Natural killer cell (primary cell): ENCODE measurements at regions not wholly inside any gene's neighbourhood (a gene's known extent, or its start where the extent isn't known, plus 50 kb on each side); places are given as distances from the start of the nearest gene placed in this dataset.

Experiments
- ATAC-seq, 3 donors: fragments of 150-1000 bp in 2 of 3; fragments of 200-7000 bp in 1 of 3; cut with Tn5 transposase; 1 replicate in 1 of 3; 2 replicates in 2 of 3; pipeline ENCODE4 v1.10.0; 2021; ENCODE audit warnings: mild to moderate bottlenecking in 2 of 3, moderate library complexity in 2 of 3
- DNase-seq, 2 donors: peaks; one replicate each; pipeline versions ENCODE4 v3.0.0 to v3.0.0-alpha.2; 2013 to 2021; ENCODE audit warnings: mixed read lengths in 1 of 2
- H3K27ac ChIP-seq: one replicate; pipeline ENCODE4 v1.5.1; 2013; ENCODE audit warnings: mild to moderate bottlenecking, low read length
- H3K27me3 ChIP-seq: one replicate; pipeline ENCODE4 v1.6.1; 2013; ENCODE audit warnings: low read length; ENCODE audit not compliant: control insufficient read depth, insufficient read depth
- H3K36me3 ChIP-seq: one replicate; pipeline ENCODE4 v1.6.1; 2013; ENCODE audit warnings: low read length; ENCODE audit not compliant: control insufficient read depth, insufficient read depth
- H3K4me1 ChIP-seq: one replicate; pipeline ENCODE4 v1.6.1; 2013; ENCODE audit warnings: low read length; ENCODE audit not compliant: control insufficient read depth, insufficient read depth
- H3K4me3 ChIP-seq: one replicate; pipeline ENCODE4 v1.5.1; 2013; ENCODE audit warnings: low read length
- H3K9me3 ChIP-seq: one replicate; pipeline ENCODE4 v1.6.1; 2013; ENCODE audit warnings: low read length; ENCODE audit not compliant: control insufficient read depth, insufficient read depth
- H3K27ac Mint-ChIP-seq, 2 donors: one replicate each; pipeline ENCODE4 v1.8.0; 2022; ENCODE audit warnings: mild to moderate bottlenecking in 2 of 2, mixed read lengths in 2 of 2, moderate library complexity in 1 of 2
- H3K27me3 Mint-ChIP-seq, 2 donors: one replicate each; pipeline ENCODE4 v1.8.0; 2022; ENCODE audit warnings: low read depth in 2 of 2, mixed read lengths in 2 of 2
- H3K36me3 Mint-ChIP-seq: one replicate; pipeline ENCODE4 v1.8.0; 2022; ENCODE audit warnings: mixed read lengths
- H3K4me1 Mint-ChIP-seq, 2 donors: one replicate each; pipeline ENCODE4 v1.8.0; 2022; ENCODE audit warnings: mixed read lengths in 2 of 2
- H3K4me3 Mint-ChIP-seq: one replicate; pipeline ENCODE4 v1.8.0; 2022; ENCODE audit warnings: mild to moderate bottlenecking, moderate library complexity, mixed read lengths
- H3K9me3 Mint-ChIP-seq, 2 donors: one replicate each; pipeline ENCODE4 v1.8.0; 2022; ENCODE audit warnings: mixed read lengths in 2 of 2
- CTCF ChIP-seq: fragments of 200-600 bp; IDR thresholded peaks from one replicate; pipeline ENCODE4 v1.8.0; 2022; ENCODE audit warnings: antibody characterized with exemption
- WGBS: methylation state at CpG from one replicate; pipeline ENCODE4 v1.1.7; 2013; ENCODE audit warnings: missing lambda C conversion rate; ENCODE audit not compliant: insufficient coverage; 5-methylcytosine and 5-hydroxymethylcytosine counted together
- intact Hi-C: fragments of 100-400 bp; cut with micrococcal nuclease; formaldehyde crosslinking; loops from one replicate; pipeline ENCODE4 v1.14.2; 2022

GRCh38 chr7:36040679-36041078 lies 112.4 kb upstream of the EEPD1 start:
- H3K4me1 ChIP-seq, result no peaks in the 10 kb centered on the region
- no peak overlapping the region for H3K4me3 ChIP-seq
- no peaks in the 10 kb centered on the region for H3K9me3 ChIP-seq
- DNase-seq, result no peak
- no peak overlapping the region for H3K27ac ChIP-seq
- WGBS, result 92% methylated on average over 3 of the region's 3 CpGs
- no peak overlapping the region for H3K4me3 Mint-ChIP-seq
- no peak overlapping the region for H3K27ac Mint-ChIP-seq
- no peaks in the 10 kb centered on the region for H3K4me1 Mint-ChIP-seq
- H3K27me3 Mint-ChIP-seq, result peaks cover 3 to 6% of the 10 kb centered on the region in 2 donors
- TF ChIP-seq CTCF, result no peak
- no peaks in the 10 kb centered on the region for H3K27me3 ChIP-seq
- no peaks in the 10 kb centered on the region for H3K36me3 ChIP-seq
- no peaks in the 10 kb centered on the region for H3K9me3 Mint-ChIP-seq
- H3K36me3 Mint-ChIP-seq, result no peaks in the 10 kb centered on the region
- intact Hi-C loops, result no loop called here
- ATAC-seq, result no peak

GRCh38 chr7:36044101-36044892 lies 108.8 kb upstream of the EEPD1 start:
- peaks cover 2 to 3% of the 10 kb centered on the region in 2 donors for H3K27me3 Mint-ChIP-seq
- WGBS, result 88% methylated on average over 6 of the region's 6 CpGs
- H3K27me3 ChIP-seq, result no peaks in the 10 kb centered on the region
- H3K4me3 ChIP-seq, result no peak overlapping the region
- no peaks in the 10 kb centered on the region for H3K9me3 ChIP-seq
- H3K4me1 ChIP-seq, result no peaks in the 10 kb centered on the region
- ATAC-seq (no peak), DNase-seq (no peak)
- no peak overlapping the region for H3K4me3 Mint-ChIP-seq
- no peaks in the 10 kb centered on the region for H3K4me1 Mint-ChIP-seq
- H3K36me3 ChIP-seq, result no peaks in the 10 kb centered on the region
- no peak for TF ChIP-seq CTCF
- no peaks in the 10 kb centered on the region for H3K9me3 Mint-ChIP-seq
- H3K27ac Mint-ChIP-seq, result no peak overlapping the region
- no peaks in the 10 kb centered on the region for H3K36me3 Mint-ChIP-seq
- H3K27ac ChIP-seq, result no peak overlapping the region
- intact Hi-C loops, result no loop called here

- intact Hi-C loops, result no loop called here
- ATAC-seq, result no peak
- Histone ChIP-seq H3K4me1 (no peaks in the 10 kb centered on the region), H3K9me3 (no peaks in the 10 kb centered on the region), H3K4me3 (no peak overlapping the region), H3K27ac (no peak overlapping the region), H3K27me3 (no peaks in the 10 kb centered on the region), H3K36me3 (no peaks in the 10 kb centered on the region)
- TF ChIP-seq CTCF, result no peak
- Mint-ChIP-seq H3K27ac (no peak overlapping the region), H3K4me1 (no peaks in the 10 kb centered on the region), H3K9me3 (no peaks in the 10 kb centered on the region), H3K27me3 (no peaks in the 10 kb centered on the region), H3K4me3 (no peak overlapping the region), H3K36me3 (no peaks in the 10 kb centered on the region)
- no peak for DNase-seq
- WGBS, result 88% methylated on average over 2 of the region's 2 CpGs
These were observed 107.7 kb upstream of the EEPD1 start for GRCh38 chr7:36045326-36045725.

GRCh38 chr7:36045830-36046341 lies 107.2 kb upstream of the EEPD1 start:
- intact Hi-C loops, result no loop called here
- 89% methylated on average over 3 of the region's 3 CpGs for WGBS
- H3K27ac Mint-ChIP-seq, result no peak overlapping the region

More at GRCh38 chr7:36045830-36046341, 107.2 kb upstream of the EEPD1 start:
- Mint-ChIP-seq H3K4me3 (no peak overlapping the region), H3K4me1 (no peaks in the 10 kb centered on the region), H3K36me3 (no peaks in the 10 kb centered on the region), H3K27me3 (peaks cover 1 to 2% of the 10 kb centered on the region in 2 donors), H3K9me3 (no peaks in the 10 kb centered on the region)
- no peak for ATAC-seq
- no peak for DNase-seq
- no peaks in the 10 kb centered on the region for H3K4me1 ChIP-seq
- no peaks in the 10 kb centered on the region for H3K9me3 ChIP-seq
- TF ChIP-seq CTCF, result no peak
- H3K27ac ChIP-seq, result no peak overlapping the region
- no peaks in the 10 kb centered on the region for H3K27me3 ChIP-seq
- no peaks in the 10 kb centered on the region for H3K36me3 ChIP-seq
- H3K4me3 ChIP-seq, result no peak overlapping the region
